GM12892 (cell line): ENCODE measurements at regions not wholly inside any gene's neighbourhood (a gene's known extent, or its start where the extent isn't known, plus 50 kb on each side); places are given as distances from the start of the nearest gene placed in this dataset.

Source experiments
- POLR2A ChIP-seq: IDR thresholded peaks from 2 replicates; pipeline ENCODE4 v1.6.1; 2011; ENCODE audit warnings: low read depth, low read length, control low read depth
- POLR2AphosphoS5 ChIP-seq: IDR thresholded peaks from 2 replicates; pipeline ENCODE4 v1.6.1; 2011; ENCODE audit warnings: low read depth, low read length, control low read depth
- TAF1 ChIP-seq: IDR thresholded peaks from 2 replicates; pipeline ENCODE4 v1.6.1; 2011; ENCODE audit warnings: low read depth, mild to moderate bottlenecking, control low read depth, low read length, borderline replicate concordance

- TF ChIP-seq TAF1 (no peak), POLR2A (no peak), POLR2AphosphoS5 (no peak)
These were observed 467.1 kb upstream of the EPHA7 start for GRCh38 chr6:93886416-93886815.
